SK-N-SH treated with all-trans-retinoic acid at 6 μM for 48 hours (cell line): ENCODE measurements at regions not wholly inside any gene's neighbourhood (a gene's known extent, or its start where the extent isn't known, plus 50 kb on each side); places are given as distances from the start of the nearest gene placed in this dataset.

Source experiments
- ARNTL ChIP-seq: fragments of 450-650 bp; formaldehyde crosslinking; IDR thresholded peaks from 2 replicates; pipeline ENCODE4 v1.5.0; 2020; ENCODE audit warnings: low read depth, mild to moderate bottlenecking, moderate library complexity, borderline replicate concordance
- CSDC2 ChIP-seq: fragments of 250-450 bp; sonication (Bioruptor Pico); IDR thresholded peaks from 2 replicates; pipeline ENCODE4 v1.5.0; 2020; ENCODE audit warnings: mild to moderate bottlenecking, moderate library complexity
- CSRNP3 ChIP-seq: fragments of 250-450 bp; sonication (Bioruptor Pico); IDR thresholded peaks from 2 replicates; pipeline ENCODE4 v1.5.1; 2021; ENCODE audit warnings: mild to moderate bottlenecking, moderate library complexity
- ESRRG ChIP-seq: fragments of 250-450 bp; sonication (Bioruptor Pico); IDR thresholded peaks from 2 replicates; pipeline ENCODE4 v1.6.1; 2021; ENCODE audit warnings: mild to moderate bottlenecking
- ISL1 ChIP-seq: fragments of 250-450 bp; sonication (Bioruptor Pico); IDR thresholded peaks from 2 replicates; pipeline ENCODE4 v2.1.2; 2022; ENCODE audit warnings: mild to moderate bottlenecking, moderate library complexity
- OSR1 ChIP-seq: fragments of 250-450 bp; sonication (Bioruptor Pico); IDR thresholded peaks from 2 replicates; pipeline ENCODE4 v1.8.0; 2022; ENCODE audit warnings: moderate library complexity, mild to moderate bottlenecking, inconsistent platforms
- RARB ChIP-seq: fragments of 250-450 bp; sonication (Bioruptor Pico); IDR thresholded peaks from 2 replicates; pipeline ENCODE4 v1.8.0; 2021; ENCODE audit warnings: mild to moderate bottlenecking, moderate library complexity
- TCF4 ChIP-seq: fragments of 250-450 bp; sonication (Bioruptor Pico); IDR thresholded peaks from 2 replicates; pipeline ENCODE4 v1.8.0; 2021; ENCODE audit warnings: mild to moderate bottlenecking, moderate library complexity, borderline replicate concordance
- TOX ChIP-seq: fragments of 250-450 bp; sonication (Bioruptor Pico); IDR thresholded peaks from 2 replicates; pipeline ENCODE4 v1.8.0; 2021; ENCODE audit warnings: mild to moderate bottlenecking, moderate library complexity, borderline replicate concordance
- ZFP3 ChIP-seq: fragments of 250-450 bp; sonication (Bioruptor Pico); IDR thresholded peaks from 2 replicates; pipeline ENCODE4 v1.5.0; 2020; ENCODE audit warnings: mild to moderate bottlenecking, moderate library complexity
- ZNF8 ChIP-seq: fragments of 450-650 bp; formaldehyde crosslinking; IDR thresholded peaks from 2 replicates; pipeline ENCODE4 v1.5.0; 2020; ENCODE audit warnings: mild to moderate bottlenecking, moderate library complexity
- TF ChIP-seq, protein P1 (sequence below): fragments of 250-450 bp; sonication (Bioruptor Pico); IDR thresholded peaks from 2 replicates; pipeline ENCODE4 v1.5.1; 2020; ENCODE audit warnings: low read depth, mild to moderate bottlenecking, moderate library complexity
- TF ChIP-seq, protein P2 (sequence below): fragments of 250-450 bp; sonication (Bioruptor Pico); IDR thresholded peaks from 2 replicates; pipeline ENCODE4 v1.5.0; 2020; ENCODE audit warnings: mild to moderate bottlenecking, moderate library complexity
- TF ChIP-seq, protein P3 (sequence below): fragments of 250-450 bp; sonication (Bioruptor Pico); IDR thresholded peaks from 2 replicates; pipeline ENCODE4 v1.8.0; 2020; ENCODE audit warnings: mild to moderate bottlenecking, moderate library complexity, borderline replicate concordance

GRCh38 chr15:89395996-89396395 lies 61.4 kb upstream of the POLG start:
- TF ChIP-seq, protein P1, sequence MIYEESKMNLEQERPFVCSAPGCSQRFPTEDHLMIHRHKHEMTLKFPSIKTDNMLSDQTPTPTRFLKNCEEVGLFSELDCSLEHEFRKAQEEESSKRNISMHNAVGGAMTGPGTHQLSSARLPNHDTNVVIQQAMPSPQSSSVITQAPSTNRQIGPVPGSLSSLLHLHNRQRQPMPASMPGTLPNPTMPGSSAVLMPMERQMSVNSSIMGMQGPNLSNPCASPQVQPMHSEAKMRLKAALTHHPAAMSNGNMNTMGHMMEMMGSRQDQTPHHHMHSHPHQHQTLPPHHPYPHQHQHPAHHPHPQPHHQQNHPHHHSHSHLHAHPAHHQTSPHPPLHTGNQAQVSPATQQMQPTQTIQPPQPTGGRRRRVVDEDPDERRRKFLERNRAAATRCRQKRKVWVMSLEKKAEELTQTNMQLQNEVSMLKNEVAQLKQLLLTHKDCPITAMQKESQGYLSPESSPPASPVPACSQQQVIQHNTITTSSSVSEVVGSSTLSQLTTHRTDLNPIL (CRISPR knock-in tag), result no peak
- TF ChIP-seq RARB, result no peak
- TF ChIP-seq OSR1 (CRISPR knock-in tag), result no peak
- TF ChIP-seq TOX (CRISPR knock-in tag), result no peak
- TF ChIP-seq ARNTL (CRISPR knock-in tag), result no peak
- no peak for TF ChIP-seq ZNF8
- TF ChIP-seq ZFP3 (CRISPR knock-in tag), result no peak
- TF ChIP-seq, protein P2, sequence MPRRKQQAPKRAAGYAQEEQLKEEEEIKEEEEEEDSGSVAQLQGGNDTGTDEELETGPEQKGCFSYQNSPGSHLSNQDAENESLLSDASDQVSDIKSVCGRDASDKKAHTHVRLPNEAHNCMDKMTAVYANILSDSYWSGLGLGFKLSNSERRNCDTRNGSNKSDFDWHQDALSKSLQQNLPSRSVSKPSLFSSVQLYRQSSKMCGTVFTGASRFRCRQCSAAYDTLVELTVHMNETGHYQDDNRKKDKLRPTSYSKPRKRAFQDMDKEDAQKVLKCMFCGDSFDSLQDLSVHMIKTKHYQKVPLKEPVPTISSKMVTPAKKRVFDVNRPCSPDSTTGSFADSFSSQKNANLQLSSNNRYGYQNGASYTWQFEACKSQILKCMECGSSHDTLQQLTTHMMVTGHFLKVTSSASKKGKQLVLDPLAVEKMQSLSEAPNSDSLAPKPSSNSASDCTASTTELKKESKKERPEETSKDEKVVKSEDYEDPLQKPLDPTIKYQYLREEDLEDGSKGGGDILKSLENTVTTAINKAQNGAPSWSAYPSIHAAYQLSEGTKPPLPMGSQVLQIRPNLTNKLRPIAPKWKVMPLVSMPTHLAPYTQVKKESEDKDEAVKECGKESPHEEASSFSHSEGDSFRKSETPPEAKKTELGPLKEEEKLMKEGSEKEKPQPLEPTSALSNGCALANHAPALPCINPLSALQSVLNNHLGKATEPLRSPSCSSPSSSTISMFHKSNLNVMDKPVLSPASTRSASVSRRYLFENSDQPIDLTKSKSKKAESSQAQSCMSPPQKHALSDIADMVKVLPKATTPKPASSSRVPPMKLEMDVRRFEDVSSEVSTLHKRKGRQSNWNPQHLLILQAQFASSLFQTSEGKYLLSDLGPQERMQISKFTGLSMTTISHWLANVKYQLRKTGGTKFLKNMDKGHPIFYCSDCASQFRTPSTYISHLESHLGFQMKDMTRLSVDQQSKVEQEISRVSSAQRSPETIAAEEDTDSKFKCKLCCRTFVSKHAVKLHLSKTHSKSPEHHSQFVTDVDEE (CRISPR knock-in tag), result no peak
- TF ChIP-seq, protein P3, sequence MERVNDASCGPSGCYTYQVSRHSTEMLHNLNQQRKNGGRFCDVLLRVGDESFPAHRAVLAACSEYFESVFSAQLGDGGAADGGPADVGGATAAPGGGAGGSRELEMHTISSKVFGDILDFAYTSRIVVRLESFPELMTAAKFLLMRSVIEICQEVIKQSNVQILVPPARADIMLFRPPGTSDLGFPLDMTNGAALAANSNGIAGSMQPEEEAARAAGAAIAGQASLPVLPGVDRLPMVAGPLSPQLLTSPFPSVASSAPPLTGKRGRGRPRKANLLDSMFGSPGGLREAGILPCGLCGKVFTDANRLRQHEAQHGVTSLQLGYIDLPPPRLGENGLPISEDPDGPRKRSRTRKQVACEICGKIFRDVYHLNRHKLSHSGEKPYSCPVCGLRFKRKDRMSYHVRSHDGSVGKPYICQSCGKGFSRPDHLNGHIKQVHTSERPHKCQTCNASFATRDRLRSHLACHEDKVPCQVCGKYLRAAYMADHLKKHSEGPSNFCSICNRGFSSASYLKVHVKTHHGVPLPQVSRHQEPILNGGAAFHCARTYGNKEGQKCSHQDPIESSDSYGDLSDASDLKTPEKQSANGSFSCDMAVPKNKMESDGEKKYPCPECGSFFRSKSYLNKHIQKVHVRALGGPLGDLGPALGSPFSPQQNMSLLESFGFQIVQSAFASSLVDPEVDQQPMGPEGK (CRISPR knock-in tag), result no peak
- TF ChIP-seq ESRRG (CRISPR knock-in tag), result no peak
- no peak for TF ChIP-seq CSRNP3 (CRISPR knock-in tag)
- TF ChIP-seq ISL1 (CRISPR knock-in tag), result no peak
- TF ChIP-seq TCF4, result no peak
- TF ChIP-seq CSDC2, result no peak
